Kidney (tissue), 13 donors: ENCODE measurements at regions not wholly inside any gene's neighbourhood (a gene's known extent, or its start where the extent isn't known, plus 50 kb on each side); places are given as distances from the start of the nearest gene placed in this dataset.

ENCODE experiments used
- DNase-seq, 5 donors: peaks; one replicate each; pipeline ENCODE4 v3.0.0-alpha.2; 2013 to 2020
- FAIRE-seq: peaks from 2 replicates; lab custom pipeline; 2012; peaks lifted over from hg19 to GRCh38; lab: Jason Lieb, UNC
- H3K27ac ChIP-seq, 2 donors: one replicate each; pipeline ENCODE4 v1.7.0; 2013; ENCODE audit warnings: low read depth in 2 of 2, low read length in 2 of 2, inconsistent platforms in 1 of 2
- H3K27me3 ChIP-seq: one replicate; pipeline ENCODE4 v1.7.1; 2013; ENCODE audit warnings: low read length, inconsistent platforms; ENCODE audit not compliant: control insufficient read depth, insufficient read depth
- H3K36me3 ChIP-seq, 3 donors: one replicate each; pipeline versions ENCODE4 v1.7.0 to v1.7.1; 2013; ENCODE audit warnings: low read length in 3 of 3, control low read depth in 1 of 3, inconsistent platforms in 1 of 3; ENCODE audit not compliant: insufficient read depth in 3 of 3, control insufficient read depth in 2 of 3
- H3K4me1 ChIP-seq, 3 donors: one replicate each; pipeline versions ENCODE4 v1.7.0 to v1.7.1; 2013; ENCODE audit warnings: low read length in 3 of 3, inconsistent platforms in 1 of 3, low read depth in 1 of 3; ENCODE audit not compliant: control insufficient read depth in 2 of 3, insufficient read depth in 2 of 3
- H3K4me3 ChIP-seq, 3 donors: one replicate each; pipeline versions ENCODE4 v1.7.0 to v1.8.1; 2013; ENCODE audit warnings: low read length in 3 of 3, control low read depth in 1 of 3, inconsistent platforms in 1 of 3
- H3K9ac ChIP-seq, 3 donors: one replicate each; pipeline versions ENCODE4 v1.7.0 to v1.7.1; 2013; ENCODE audit warnings: low read length in 3 of 3, control low read depth in 1 of 3, inconsistent platforms in 1 of 3
- H3K9me3 ChIP-seq, 3 donors: one replicate each; pipeline versions ENCODE4 v1.7.0 to v1.7.1; 2013; ENCODE audit warnings: low read length in 3 of 3, control low read depth in 1 of 3, inconsistent platforms in 1 of 3; ENCODE audit not compliant: control insufficient read depth in 2 of 3, insufficient read depth in 1 of 3
- CTCF ChIP-seq: IDR thresholded peaks from 3 replicates; pipeline ENCODE4 v1.5.1; 2012; ENCODE audit warnings: mild to moderate bottlenecking, moderate library complexity, borderline replicate concordance; ENCODE audit not compliant: insufficient read depth; ENCODE audit errors: extremely low read depth
- intact Hi-C: fragments of 100-400 bp; cut with DNase I; formaldehyde crosslinking; loops from one replicate; pipeline ENCODE4 v1.11.1; 2022
- donor health status: control.
- donor health status: control.
- donor health status: control.
- donor health status: control.
- donor health status: control.
- donor health status: DM: yes; HTN: yes; CAD: no.
- donor health status: Normal renal cell carcinoma (clear cell type).

DNA sequence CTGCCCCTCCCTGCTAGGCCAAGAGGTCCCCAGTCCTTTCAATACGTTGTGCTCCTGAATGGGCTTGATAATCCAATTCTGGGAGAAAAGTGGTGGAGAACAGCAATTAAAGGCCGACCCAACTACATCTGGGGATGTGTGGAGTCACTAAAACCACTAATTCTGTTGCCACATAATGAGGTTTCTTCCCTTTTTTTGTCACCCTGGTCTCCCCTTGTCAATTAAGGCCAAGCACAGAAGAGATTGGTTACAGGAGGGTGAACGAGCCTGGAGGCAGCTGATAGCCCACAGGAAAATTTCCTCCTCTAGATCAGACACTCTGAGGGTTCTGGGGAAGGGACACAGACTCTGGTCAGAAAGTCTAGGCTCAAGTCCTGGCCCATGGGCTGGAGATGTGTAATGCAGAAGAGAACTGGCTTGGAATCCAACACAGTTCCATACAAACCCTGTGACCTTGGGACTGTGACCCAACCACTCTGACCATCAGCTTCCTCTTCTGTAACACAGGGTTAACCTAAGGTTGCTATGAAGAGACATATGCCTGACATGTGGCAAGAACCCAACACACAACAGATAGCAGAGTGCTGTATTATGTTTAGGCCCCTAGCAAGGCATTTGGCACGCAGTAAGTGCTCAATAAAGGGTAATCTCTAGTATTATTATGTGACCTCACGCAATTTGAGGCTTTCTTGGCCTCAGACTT lies 146.4 kb downstream of the CHST1 start:
- Histone ChIP-seq H3K27me3 (no peaks in the 10 kb centered on the region), H3K27ac (no peak overlapping the region), H3K4me3 (no peak overlapping the region), H3K36me3 (no peaks in the 10 kb centered on the region), H3K9ac (no peak overlapping the region), H3K9me3 (peaks cover 0 to 2% (median 0%) of the 10 kb centered on the region in 3 donors), H3K4me1 (no peaks in the 10 kb centered on the region)
- no peak for TF ChIP-seq CTCF
- FAIRE-seq (no peak), DNase-seq (no peak)
- intact Hi-C loops: no loop called here

- Histone ChIP-seq H3K27me3 (no peaks in the 10 kb centered on the region), H3K27ac (no peak overlapping the region), H3K36me3 (no peaks in the 10 kb centered on the region), H3K4me1 (no peaks in the 10 kb centered on the region), H3K4me3 (no peak overlapping the region), H3K9ac (no peak overlapping the region), H3K9me3 (peaks cover 0 to 2% (median 0%) of the 10 kb centered on the region in 3 donors)
- no peak for TF ChIP-seq CTCF
- intact Hi-C loops: no loop called here
- FAIRE-seq (no peak), DNase-seq (no peak)
Measured at GRCh38 chr11:45518141-45518832, 147.1 kb downstream of the CHST1 start.

DNA sequence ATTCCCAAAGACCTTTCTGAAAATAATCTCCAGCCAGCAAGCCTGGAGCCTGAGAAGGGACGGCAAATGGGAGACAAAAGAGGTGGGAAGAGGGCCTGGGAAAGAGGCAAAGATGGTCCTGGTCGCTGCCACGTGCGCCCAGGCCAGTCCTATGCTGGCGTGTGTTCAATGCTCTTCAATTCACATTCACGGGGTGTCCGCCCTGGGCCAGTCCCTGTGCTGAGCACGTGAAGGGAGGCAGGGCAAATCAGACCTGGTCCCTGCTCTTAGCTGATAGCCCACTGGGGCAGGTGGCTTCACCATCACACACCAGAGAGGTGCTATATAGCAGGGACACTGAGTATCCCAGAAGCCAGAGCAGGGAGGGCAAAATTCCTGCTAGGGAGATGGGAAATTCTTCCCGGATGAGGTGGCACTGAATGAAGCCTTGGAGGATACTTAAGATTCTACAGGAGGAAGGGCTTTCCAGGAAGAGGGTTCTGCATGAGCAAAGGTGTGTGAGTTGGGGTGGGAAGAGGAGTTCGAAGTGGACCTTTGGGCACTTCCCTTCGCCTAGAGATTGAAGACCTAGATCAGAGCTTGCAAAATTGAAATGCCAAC lies 148.2 kb downstream of the CHST1 start:
- H3K4me3 ChIP-seq: no peak overlapping the region
- H3K27me3 ChIP-seq: no peaks in the 10 kb centered on the region
- no peak for DNase-seq
- TF ChIP-seq CTCF: no peak
- no peaks in the 10 kb centered on the region for H3K4me1 ChIP-seq
- H3K27ac ChIP-seq: no peak overlapping the region
- FAIRE-seq: no peak
- H3K36me3 ChIP-seq: no peaks in the 10 kb centered on the region
- no peaks in the 10 kb centered on the region for H3K9me3 ChIP-seq
- intact Hi-C loops: no loop called here
- no peak overlapping the region for H3K9ac ChIP-seq
